ENCODE measurements at regions not wholly inside any gene's neighbourhood (a gene's known extent, or its start where the extent isn't known, plus 50 kb on each side); places are given as distances from the start of the nearest gene placed in this dataset.

GRCh38 chr2:146135245-146135644 lies 1615.3 kb upstream of the ZEB2 start:
- DNase-seq (no peak), ATAC-seq (ENCODE audit: low FRiP score) (no peak)
- intact Hi-C loops (cut with DNase I): no loop called here
- H3K36me3 ChIP-seq (ENCODE audit: control insufficient read depth in 1 of 2, insufficient read depth in 2 of 2, low read length in 1 of 2): no peaks in the 10 kb centered on the region
- no peak overlapping the region for H3K27ac ChIP-seq (ENCODE audit: low read depth in 1 of 2, low read length in 2 of 2)
- 82 to 94% methylated on average over 1 of the region's 1 CpG for WGBS, 2 donors
- H3K4me1 ChIP-seq (ENCODE audit: control insufficient read depth in 1 of 2, insufficient read depth in 2 of 2, low read length in 2 of 2): no peaks in the 10 kb centered on the region
- no peaks in the 10 kb centered on the region for H3K27me3 ChIP-seq (ENCODE audit: control insufficient read depth in 1 of 2, insufficient read depth in 2 of 2, low read length in 1 of 2)
- H3K4me3 ChIP-seq (ENCODE audit: low read length in 2 of 2): no peak overlapping the region
- no peaks in the 10 kb centered on the region for H3K9me3 ChIP-seq (ENCODE audit: control insufficient read depth, low read length)

GRCh38 chr2:146131785-146132184 lies 1611.9 kb upstream of the ZEB2 start:
- DNase-seq (no peak), ATAC-seq (ENCODE audit: low FRiP score) (no peak)
- no peak overlapping the region for H3K4me3 ChIP-seq (ENCODE audit: low read length in 2 of 2)
- intact Hi-C loops (cut with DNase I): no loop called here
- WGBS, 2 donors: 83 to 87% methylated on average over 1 of the region's 1 CpG
- no peaks in the 10 kb centered on the region for H3K9me3 ChIP-seq (ENCODE audit: control insufficient read depth, low read length)
- H3K27ac ChIP-seq (ENCODE audit: low read depth in 1 of 2, low read length in 2 of 2): no peak overlapping the region
- no peaks in the 10 kb centered on the region for H3K36me3 ChIP-seq (ENCODE audit: control insufficient read depth in 1 of 2, insufficient read depth in 2 of 2, low read length in 1 of 2)
- H3K27me3 ChIP-seq (ENCODE audit: control insufficient read depth in 1 of 2, insufficient read depth in 2 of 2, low read length in 1 of 2): no peaks in the 10 kb centered on the region
- H3K4me1 ChIP-seq (ENCODE audit: control insufficient read depth in 1 of 2, insufficient read depth in 2 of 2, low read length in 2 of 2): no peaks in the 10 kb centered on the region

GRCh38 chr2:146131048-146131447 lies 1611.1 kb upstream of the ZEB2 start:
- Histone ChIP-seq H3K4me3 (ENCODE audit: low read length in 2 of 2) (no peak overlapping the region), H3K36me3 (ENCODE audit: control insufficient read depth in 1 of 2, insufficient read depth in 2 of 2, low read length in 1 of 2) (no peaks in the 10 kb centered on the region), H3K4me1 (ENCODE audit: control insufficient read depth in 1 of 2, insufficient read depth in 2 of 2, low read length in 2 of 2) (no peaks in the 10 kb centered on the region), H3K27me3 (ENCODE audit: control insufficient read depth in 1 of 2, insufficient read depth in 2 of 2, low read length in 1 of 2) (no peaks in the 10 kb centered on the region), H3K27ac (ENCODE audit: low read depth in 1 of 2, low read length in 2 of 2) (no peak overlapping the region), H3K9me3 (ENCODE audit: control insufficient read depth, low read length) (no peaks in the 10 kb centered on the region)
- no peak for ATAC-seq (ENCODE audit: low FRiP score)
- intact Hi-C loops (cut with DNase I): no loop called here
- 59 to 81% methylated on average over 2 of the region's 2 CpGs for WGBS, 2 donors
- no peak for DNase-seq

- intact Hi-C loops (cut with DNase I): no loop called here
These were observed 1610.4 kb upstream of the ZEB2 start for GRCh38 chr2:146130290-146130689.

GRCh38 chr2:146129231-146129630 lies 1609.3 kb upstream of the ZEB2 start:
- no peak overlapping the region for H3K4me3 ChIP-seq (ENCODE audit: low read length in 2 of 2)
- H3K4me1 ChIP-seq (ENCODE audit: control insufficient read depth in 1 of 2, insufficient read depth in 2 of 2, low read length in 2 of 2): no peaks in the 10 kb centered on the region
- no peak overlapping the region for H3K27ac ChIP-seq (ENCODE audit: low read depth in 1 of 2, low read length in 2 of 2)
- no peaks in the 10 kb centered on the region for H3K36me3 ChIP-seq (ENCODE audit: control insufficient read depth in 1 of 2, insufficient read depth in 2 of 2, low read length in 1 of 2)
- WGBS, 2 donors: 79 to 86% methylated on average over 2 of the region's 2 CpGs
- no peaks in the 10 kb centered on the region for H3K9me3 ChIP-seq (ENCODE audit: control insufficient read depth, low read length)
- no peaks in the 10 kb centered on the region for H3K27me3 ChIP-seq (ENCODE audit: control insufficient read depth in 1 of 2, insufficient read depth in 2 of 2, low read length in 1 of 2)
- no peak for DNase-seq
- ATAC-seq (ENCODE audit: low FRiP score): no peak
- intact Hi-C loops (cut with DNase I): no loop called here

More at GRCh38 chr2:146130290-146130689, 1610.4 kb upstream of the ZEB2 start:
- ATAC-seq (ENCODE audit: low FRiP score): peak; percentile 19
- Histone ChIP-seq H3K4me1 (ENCODE audit: control insufficient read depth in 1 of 2, insufficient read depth in 2 of 2, low read length in 2 of 2) (no peaks in the 10 kb centered on the region), H3K4me3 (ENCODE audit: low read length in 2 of 2) (no peak overlapping the region), H3K27ac (ENCODE audit: low read depth in 1 of 2, low read length in 2 of 2) (no peak overlapping the region), H3K27me3 (ENCODE audit: control insufficient read depth in 1 of 2, insufficient read depth in 2 of 2, low read length in 1 of 2) (no peaks in the 10 kb centered on the region), H3K9me3 (ENCODE audit: control insufficient read depth, low read length) (no peaks in the 10 kb centered on the region), H3K36me3 (ENCODE audit: control insufficient read depth in 1 of 2, insufficient read depth in 2 of 2, low read length in 1 of 2) (no peaks in the 10 kb centered on the region)
- DNase-seq: no peak
- 81 to 90% methylated on average over 4 of the region's 4 CpGs for WGBS, 2 donors

GRCh38 chr2:146128216-146128615 lies 1608.3 kb upstream of the ZEB2 start:
- intact Hi-C loops (cut with DNase I): no loop called here
- H3K27ac ChIP-seq (ENCODE audit: low read depth in 1 of 2, low read length in 2 of 2): no peak overlapping the region
- DNase-seq (no peak), ATAC-seq (ENCODE audit: low FRiP score) (no peak)
- no peaks in the 10 kb centered on the region for H3K4me1 ChIP-seq (ENCODE audit: control insufficient read depth in 1 of 2, insufficient read depth in 2 of 2, low read length in 2 of 2)
- H3K4me3 ChIP-seq (ENCODE audit: low read length in 2 of 2): no peak overlapping the region
- H3K9me3 ChIP-seq (ENCODE audit: control insufficient read depth, low read length): no peaks in the 10 kb centered on the region
- 94 to 95% methylated on average over 3 of the region's 3 CpGs for WGBS, 2 donors
- H3K36me3 ChIP-seq (ENCODE audit: control insufficient read depth in 1 of 2, insufficient read depth in 2 of 2, low read length in 1 of 2): no peaks in the 10 kb centered on the region
- no peaks in the 10 kb centered on the region for H3K27me3 ChIP-seq (ENCODE audit: control insufficient read depth in 1 of 2, insufficient read depth in 2 of 2, low read length in 1 of 2)

- no peak for ATAC-seq (ENCODE audit: low FRiP score)
- H3K27me3 ChIP-seq (ENCODE audit: control insufficient read depth in 1 of 2, insufficient read depth in 2 of 2, low read length in 1 of 2): no peaks in the 10 kb centered on the region
- intact Hi-C loops (cut with DNase I): no loop called here
These were observed 1605.6 kb upstream of the ZEB2 start for GRCh38 chr2:146125551-146125950.

GRCh38 chr2:146124741-146125140 lies 1604.8 kb upstream of the ZEB2 start:
- no peak overlapping the region for H3K4me3 ChIP-seq (ENCODE audit: low read length in 2 of 2)
- H3K9me3 ChIP-seq (ENCODE audit: control insufficient read depth, low read length): no peaks in the 10 kb centered on the region
- WGBS, 2 donors: 58% methylated on average over 2 of the region's 2 CpGs
- H3K36me3 ChIP-seq (ENCODE audit: control insufficient read depth in 1 of 2, insufficient read depth in 2 of 2, low read length in 1 of 2): no peaks in the 10 kb centered on the region
- no peak overlapping the region for H3K27ac ChIP-seq (ENCODE audit: low read depth in 1 of 2, low read length in 2 of 2)
- intact Hi-C loops (cut with DNase I): no loop called here
- DNase-seq (no peak), ATAC-seq (ENCODE audit: low FRiP score) (no peak)
- no peaks in the 10 kb centered on the region for H3K4me1 ChIP-seq (ENCODE audit: control insufficient read depth in 1 of 2, insufficient read depth in 2 of 2, low read length in 2 of 2)
- H3K27me3 ChIP-seq (ENCODE audit: control insufficient read depth in 1 of 2, insufficient read depth in 2 of 2, low read length in 1 of 2): no peaks in the 10 kb centered on the region

More at GRCh38 chr2:146125551-146125950, 1605.6 kb upstream of the ZEB2 start:
- Histone ChIP-seq H3K4me1 (ENCODE audit: control insufficient read depth in 1 of 2, insufficient read depth in 2 of 2, low read length in 2 of 2) (no peaks in the 10 kb centered on the region), H3K36me3 (ENCODE audit: control insufficient read depth in 1 of 2, insufficient read depth in 2 of 2, low read length in 1 of 2) (no peaks in the 10 kb centered on the region), H3K27ac (ENCODE audit: low read depth in 1 of 2, low read length in 2 of 2) (no peak overlapping the region), H3K9me3 (ENCODE audit: control insufficient read depth, low read length) (no peaks in the 10 kb centered on the region), H3K4me3 (ENCODE audit: low read length in 2 of 2) (no peak overlapping the region)
- no peak for DNase-seq

- intact Hi-C loops (cut with DNase I): no loop called here
- Histone ChIP-seq H3K9me3 (ENCODE audit: control insufficient read depth, low read length) (no peaks in the 10 kb centered on the region), H3K4me3 (ENCODE audit: low read length in 2 of 2) (no peak overlapping the region), H3K27ac (ENCODE audit: low read depth in 1 of 2, low read length in 2 of 2) (no peak overlapping the region), H3K27me3 (ENCODE audit: control insufficient read depth in 1 of 2, insufficient read depth in 2 of 2, low read length in 1 of 2) (no peaks in the 10 kb centered on the region), H3K4me1 (ENCODE audit: control insufficient read depth in 1 of 2, insufficient read depth in 2 of 2, low read length in 2 of 2) (no peaks in the 10 kb centered on the region), H3K36me3 (ENCODE audit: control insufficient read depth in 1 of 2, insufficient read depth in 2 of 2, low read length in 1 of 2) (no peaks in the 10 kb centered on the region)
- ATAC-seq (ENCODE audit: low FRiP score) (no peak), DNase-seq (no peak)
- WGBS, 2 donors: 28 to 32% methylated on average over 1 of the region's 1 CpG
These were observed 1603.8 kb upstream of the ZEB2 start for GRCh38 chr2:146123714-146124113.
